ENCODE measurements at regions not wholly inside any gene's neighbourhood (a gene's known extent, or its start where the extent isn't known, plus 50 kb on each side); places are given as distances from the start of the nearest gene placed in this dataset.

- no peak for TF ChIP-seq CTCF (IDR thresholded peaks at IDR 0.05 in 8 of 11, conservative IDR thresholded peaks at IDR 0.05 in 3 of 11)
- no peak for TF ChIP-seq POLR2A (IDR thresholded peaks at IDR 0.05)
Observed at GRCh38 chr1:106875622-106876021, 180.9 kb upstream of the PRMT6 start.
